Hippocampal formation (tissue), 2 donors: ENCODE measurements at regions not wholly inside any gene's neighbourhood (a gene's known extent, or its start where the extent isn't known, plus 50 kb on each side); places are given as distances from the start of the nearest gene placed in this dataset.

Experiments
- DNase-seq, 2 donors: peaks; one replicate each; lab custom pipeline; 2025; lab: John Stamatoyannopoulos, UW

DNA sequence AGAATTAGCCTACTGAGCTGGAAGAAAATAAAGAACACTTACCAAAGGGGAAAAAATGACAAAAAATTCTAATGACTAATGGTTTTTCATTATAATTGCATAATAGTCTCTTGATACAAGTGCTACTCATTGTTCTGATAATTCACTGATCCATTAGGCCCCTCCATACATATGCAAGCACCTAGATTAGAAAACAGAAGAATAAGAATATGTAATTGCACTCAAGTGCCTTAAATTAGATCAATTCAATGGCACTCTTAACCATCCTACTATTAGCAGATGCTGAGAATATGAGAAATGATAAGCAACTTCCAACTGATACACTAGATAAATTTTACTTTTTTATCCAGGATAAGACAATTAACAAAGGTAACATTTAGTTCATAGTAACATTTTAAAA, 440.9 kb upstream of the C9orf72 start:
- DNase-seq, result no peak

- peak in 1 of 2 donors; percentile 45 for DNase-seq
Observed at GRCh38 chr9:28024676-28025075, 451.4 kb upstream of the C9orf72 start.

- DNase-seq, result no peak
Observed at GRCh38 chr9:28025186-28025585, 451.9 kb upstream of the C9orf72 start.

DNA sequence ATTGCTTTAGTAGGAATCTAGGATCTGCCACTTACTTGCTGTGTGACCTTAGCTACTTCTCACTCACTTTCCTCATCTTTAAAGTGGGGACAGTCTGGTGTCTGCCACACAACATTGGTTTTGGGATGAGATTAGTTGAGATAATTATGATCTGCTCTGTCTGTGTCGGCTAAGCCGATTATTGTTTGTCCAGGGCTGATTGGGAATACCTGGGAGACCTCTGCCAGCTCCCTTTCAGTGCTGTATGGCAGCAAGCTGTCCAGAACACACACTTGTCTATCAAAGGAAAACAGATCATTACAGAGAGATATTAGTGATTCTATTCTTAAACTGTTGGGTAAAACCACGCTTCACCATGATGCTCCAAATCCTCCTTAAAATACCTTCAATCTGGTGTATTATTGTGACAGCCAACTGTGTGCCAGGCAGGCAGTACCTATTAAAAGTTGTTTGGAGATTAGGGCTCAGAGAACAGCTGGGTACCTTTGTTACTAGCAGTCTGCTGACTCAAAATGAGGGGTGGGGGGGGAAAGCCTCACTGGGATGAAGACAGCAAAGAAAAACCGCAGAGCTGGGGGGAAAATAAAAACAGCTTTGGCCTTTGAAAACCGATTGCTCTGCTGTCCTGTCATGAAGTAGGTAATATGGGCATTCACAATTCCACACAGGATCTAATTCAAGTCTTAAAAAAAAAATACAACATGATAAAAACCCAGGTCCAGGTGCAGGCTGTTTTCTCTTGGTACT, 458.4 kb upstream of the C9orf72 start:
- DNase-seq, result no peak

GRCh38 chr9:28032268-28032590, 458.9 kb upstream of the C9orf72 start:
- DNase-seq, result no peak

DNA sequence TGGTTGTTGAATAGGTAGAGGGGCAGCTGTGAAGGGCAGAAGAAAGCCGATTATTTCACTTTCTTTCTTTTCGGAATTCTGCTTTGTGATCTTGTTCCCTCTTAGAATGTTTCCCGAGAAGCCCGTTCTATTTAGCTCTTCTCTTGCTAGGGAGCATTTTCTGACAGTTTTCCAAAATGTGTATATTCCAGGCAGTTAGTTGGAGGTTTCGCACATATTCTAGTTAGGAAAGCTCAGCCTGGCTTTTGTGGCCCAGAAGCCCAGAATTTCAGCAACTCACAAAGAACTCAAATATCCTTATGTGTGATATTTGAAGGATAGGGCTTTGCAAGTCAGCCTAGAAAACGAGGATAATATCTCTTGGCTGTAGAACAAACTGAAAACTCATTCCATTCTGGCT, 461.0 kb upstream of the C9orf72 start:
- DNase-seq, result peak in 1 of 2 donors; percentile 19

GRCh38 chr9:28037968-28038367, 464.7 kb upstream of the C9orf72 start:
- DNase-seq, result no peak

DNA sequence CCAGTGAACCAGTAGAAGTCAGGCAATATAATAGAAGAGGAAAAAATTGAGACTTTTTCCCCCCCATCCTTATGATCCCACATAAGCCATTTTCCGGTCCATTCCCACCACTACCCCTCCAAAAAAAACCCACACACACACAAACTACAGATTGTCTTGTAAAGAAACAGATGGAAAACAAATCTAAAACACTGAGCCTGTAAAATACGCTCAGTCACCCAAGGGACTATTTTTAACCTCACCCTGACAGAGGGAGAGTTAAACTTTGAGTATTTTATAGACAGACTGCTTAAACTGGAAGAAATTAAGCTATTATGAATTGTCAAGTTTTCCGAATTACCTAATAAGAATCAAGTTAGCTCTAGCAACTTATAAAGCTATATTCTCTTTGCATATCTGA, 471.8 kb upstream of the C9orf72 start:
- peak in 1 of 2 donors; percentile 5 for DNase-seq

GRCh38 chr9:28050046-28050445, 476.8 kb upstream of the C9orf72 start:
- DNase-seq, result no peak

- no peak for DNase-seq
Observed at GRCh38 chr9:28050941-28051340, 477.7 kb upstream of the C9orf72 start.

GRCh38 chr9:28051559-28052503, 478.6 kb upstream of the C9orf72 start:
- DNase-seq, result no peak

DNA sequence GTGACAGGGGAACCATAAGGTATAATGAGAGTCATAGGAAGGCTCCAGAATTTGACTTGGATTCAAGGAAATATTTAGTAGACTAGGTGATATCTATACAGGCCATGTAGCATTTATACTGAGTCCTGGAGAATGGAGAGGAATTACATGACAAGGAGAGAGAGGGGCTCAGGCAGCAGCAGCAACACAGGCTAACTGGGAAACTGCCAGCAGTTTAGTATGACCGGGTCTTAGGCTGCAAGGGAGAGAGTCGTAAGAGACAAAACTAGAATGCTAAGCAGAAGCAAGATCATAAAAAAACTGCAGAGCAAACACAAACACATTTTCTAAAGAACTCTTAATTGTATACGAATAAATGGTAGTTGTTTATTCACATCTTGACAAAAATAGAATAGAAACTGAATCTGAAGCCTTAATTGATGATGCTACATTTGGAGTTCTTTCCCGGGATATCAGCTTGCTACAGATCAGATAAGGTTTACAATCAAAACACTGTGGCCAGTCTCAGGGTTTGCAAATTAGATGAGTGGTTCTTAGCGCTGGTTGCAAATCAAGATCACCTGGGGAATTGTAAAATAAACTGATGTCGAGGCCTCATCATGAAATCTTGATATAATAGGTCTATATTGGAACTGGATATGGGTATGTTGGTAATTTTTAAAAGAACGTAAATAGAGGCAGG, 480.0 kb upstream of the C9orf72 start:
- no peak for DNase-seq

DNA sequence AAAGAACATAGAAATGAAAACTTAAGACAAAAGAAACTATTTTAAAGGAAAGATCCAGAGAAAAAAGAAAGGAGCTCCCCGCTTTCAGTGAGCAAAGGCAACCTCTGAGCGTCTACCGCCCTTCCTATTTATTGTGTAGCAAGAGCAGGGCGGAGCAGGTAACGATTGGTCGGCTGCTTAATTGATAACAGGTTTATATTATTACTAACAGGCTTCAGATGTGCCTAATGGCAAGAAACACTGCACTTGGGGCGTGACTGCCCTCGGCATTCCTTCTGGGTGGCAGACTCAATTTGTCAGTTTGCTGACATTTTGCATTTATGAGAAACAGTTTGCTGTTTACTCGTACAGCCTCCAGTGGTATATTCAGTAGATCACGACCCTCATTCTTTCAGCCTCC, 482.7 kb upstream of the C9orf72 start:
- no peak for DNase-seq

DNA sequence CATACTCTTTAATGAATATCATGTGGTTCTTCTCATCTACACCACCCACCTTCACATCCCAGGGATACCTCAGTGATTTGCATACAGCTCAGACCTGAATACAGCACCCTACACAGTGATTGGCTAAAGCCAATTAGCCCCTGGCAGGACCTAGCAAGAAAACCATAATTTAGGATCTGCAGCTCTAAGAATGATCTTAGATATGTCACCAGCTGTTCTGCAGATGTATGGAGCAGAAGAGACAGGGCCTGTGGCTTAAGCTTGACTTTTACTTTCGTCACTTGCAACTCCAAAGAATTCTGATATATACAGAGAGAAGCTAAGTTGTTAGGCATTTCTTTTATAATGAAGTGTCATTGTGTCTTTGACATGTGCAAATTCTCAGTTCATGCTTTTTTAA, 483.2 kb upstream of the C9orf72 start:
- no peak for DNase-seq

DNA sequence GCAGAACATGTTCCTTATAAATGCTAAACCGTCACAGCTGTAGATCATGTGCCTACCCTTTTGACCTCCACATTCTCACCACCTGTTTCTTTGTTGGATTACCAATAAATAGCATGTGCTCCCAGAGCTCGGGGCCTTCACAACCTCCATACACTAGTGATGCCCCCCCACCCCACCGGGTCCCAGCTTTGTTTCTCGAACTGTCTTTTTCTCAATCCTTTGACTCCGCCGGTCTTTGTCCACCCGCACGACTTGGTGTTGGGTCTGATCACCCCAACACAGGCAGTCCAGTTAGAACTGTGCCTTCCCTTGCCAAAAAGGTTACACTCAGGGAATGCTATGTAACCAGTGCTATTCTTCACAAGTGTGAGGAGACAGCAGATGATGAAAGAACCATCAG, 485.9 kb upstream of the C9orf72 start:
- DNase-seq, result no peak

DNA sequence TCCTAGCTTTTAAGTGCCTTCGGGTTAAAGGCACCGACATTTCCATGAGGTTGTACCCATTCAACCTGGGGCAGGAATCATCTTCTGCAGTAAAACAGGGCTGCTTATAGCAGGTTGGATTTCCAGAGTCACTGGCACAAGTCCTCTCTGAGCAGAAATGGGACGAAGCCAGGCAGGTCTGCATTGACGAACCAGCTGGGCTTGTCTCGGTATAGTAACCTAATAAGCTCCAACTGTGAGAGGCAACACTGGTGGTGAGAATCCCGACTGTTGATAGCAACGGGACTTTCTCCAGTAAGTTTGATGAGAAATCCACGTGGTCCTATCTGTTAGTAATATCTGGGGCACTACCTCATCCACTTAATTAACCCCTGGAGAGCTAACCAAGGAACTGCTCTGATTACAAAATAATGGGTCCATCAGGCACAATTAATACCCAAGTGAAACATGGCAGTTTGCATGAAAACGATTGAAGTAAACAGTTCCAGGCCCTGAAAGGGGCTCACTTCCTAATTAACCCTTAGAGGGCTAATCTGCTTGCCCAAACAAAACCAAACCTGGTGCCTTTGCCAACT, 491.0 kb upstream of the C9orf72 start:
- DNase-seq, result no peak

DNA sequence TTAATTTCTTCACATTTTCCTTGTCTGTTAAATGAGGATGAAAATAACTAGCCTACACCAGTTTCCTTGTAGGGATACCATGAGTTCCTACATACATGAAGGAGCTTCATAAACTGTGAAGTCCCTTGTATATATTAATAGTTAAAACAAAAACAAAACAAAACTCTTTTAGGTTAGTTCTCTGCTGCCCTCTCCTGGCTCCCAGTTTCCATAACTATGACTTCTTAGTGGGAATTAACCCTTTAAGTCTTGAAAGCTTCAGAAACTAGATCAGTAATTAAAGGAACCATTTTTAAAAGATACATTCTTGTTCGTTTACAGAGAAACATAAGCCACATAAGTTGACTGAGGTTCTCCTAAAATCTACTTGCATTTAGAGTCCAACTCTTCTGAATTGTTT, 500.0 kb upstream of the C9orf72 start:
- DNase-seq, result peak in 1 of 2 donors; percentile 44

- DNase-seq, result no peak
Observed at GRCh38 chr9:28079677-28080076, 506.4 kb upstream of the C9orf72 start.

- no peak for DNase-seq
Observed at GRCh38 chr9:28082671-28083070, 509.4 kb upstream of the C9orf72 start.

DNA sequence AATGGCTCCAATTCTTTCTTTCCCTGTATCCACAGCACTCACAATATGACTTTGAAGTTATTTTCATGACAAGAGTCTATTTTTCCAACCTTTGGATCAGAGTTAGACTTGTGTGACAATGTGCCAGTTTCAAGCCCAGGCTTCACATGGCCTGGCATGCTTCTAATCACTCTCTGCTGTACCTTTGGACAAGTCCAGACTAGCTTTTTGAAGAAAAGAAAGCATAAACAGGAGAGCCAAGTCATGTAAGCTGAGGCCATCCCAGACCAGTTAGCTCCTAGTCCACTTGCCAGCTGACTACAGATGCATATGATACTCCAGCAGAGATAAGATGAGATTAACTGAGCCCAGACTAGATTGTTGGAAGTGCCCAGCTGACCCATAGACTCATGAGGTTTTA, 513.6 kb upstream of the C9orf72 start:
- DNase-seq, result no peak

- no peak for DNase-seq
Observed at GRCh38 chr9:28092981-28093936, 520.0 kb upstream of the C9orf72 start.
